ENCODE measurements at regions not wholly inside any gene's neighbourhood (a gene's known extent, or its start where the extent isn't known, plus 50 kb on each side); places are given as distances from the start of the nearest gene placed in this dataset.
A peak's percentile ranks its signal among the peaks of the same experiment; 100 is the strongest.

DNA sequence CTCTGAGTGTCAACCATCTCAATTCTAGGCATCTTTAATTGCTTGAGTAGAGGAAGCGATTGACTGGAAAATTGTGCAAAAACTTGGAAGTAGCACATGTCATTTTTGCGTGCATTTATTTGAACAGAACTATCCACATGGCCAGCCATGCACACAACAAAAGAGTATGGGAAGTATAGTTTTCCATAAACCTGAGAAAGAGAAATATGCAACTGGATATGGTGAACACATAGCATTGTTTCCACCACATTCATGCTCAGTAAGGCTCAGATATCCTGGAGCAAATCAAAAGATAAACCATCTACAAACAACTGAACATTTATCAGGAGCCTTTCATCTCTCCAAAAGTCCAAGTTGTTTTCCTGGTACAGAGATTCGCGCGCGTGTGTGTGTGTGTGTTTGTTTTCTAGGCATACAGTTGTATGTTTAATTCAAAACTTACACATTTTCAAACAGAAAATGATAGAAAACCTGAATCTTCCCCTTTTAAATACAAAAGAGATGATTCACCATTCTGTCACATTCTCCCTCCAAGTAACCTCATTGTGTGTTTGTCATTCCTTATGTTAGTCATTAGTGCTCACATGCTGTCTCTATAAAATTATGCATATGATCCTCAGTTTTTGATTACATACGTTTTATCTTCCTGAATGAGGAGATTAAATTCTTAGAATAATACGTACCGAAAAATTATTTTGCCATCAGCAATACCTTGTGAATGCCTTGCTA lies 780.4 kb upstream of the NRXN1 start:
- Histone ChIP-seq H3K9ac (ENCODE audit: low read length) (no peak overlapping the region), H3K4me3 (ENCODE audit: low read length) (no peak overlapping the region), H3K27ac (ENCODE audit: low read length) (no peak overlapping the region), H3K27me3 (replicated peaks; ENCODE audit: insufficient read depth, low read length) (no peaks in the 10 kb centered on the region), H3K4me2 (ENCODE audit: low read depth, low read length) (no peak overlapping the region), H3K79me2 (ENCODE audit: low read length) (no peaks in the 10 kb centered on the region), H3F3A (ENCODE audit: insufficient read depth, low read length) (no peaks in the 10 kb centered on the region), H2AFZ (ENCODE audit: low read length) (no peak overlapping the region), H3K36me3 (replicated peaks; ENCODE audit: insufficient read depth, low read length) (no peaks in the 10 kb centered on the region), H3K4me1 (ENCODE audit: low read length) (no peaks in the 10 kb centered on the region), H4K20me1 (ENCODE audit: insufficient read depth, low read length) (no peaks in the 10 kb centered on the region), H3K9me2 (replicated peaks; ENCODE audit: insufficient read depth, low read length) (no peaks in the 10 kb centered on the region), H3K9me3 (replicated peaks; ENCODE audit: insufficient read depth, low read length) (no peaks in the 10 kb centered on the region)
- no peak for DNase-seq
- TF ChIP-seq EZH2 (optimal IDR thresholded peaks at IDR 0.05; ENCODE audit: low read depth, low read length), result no peak

DNA sequence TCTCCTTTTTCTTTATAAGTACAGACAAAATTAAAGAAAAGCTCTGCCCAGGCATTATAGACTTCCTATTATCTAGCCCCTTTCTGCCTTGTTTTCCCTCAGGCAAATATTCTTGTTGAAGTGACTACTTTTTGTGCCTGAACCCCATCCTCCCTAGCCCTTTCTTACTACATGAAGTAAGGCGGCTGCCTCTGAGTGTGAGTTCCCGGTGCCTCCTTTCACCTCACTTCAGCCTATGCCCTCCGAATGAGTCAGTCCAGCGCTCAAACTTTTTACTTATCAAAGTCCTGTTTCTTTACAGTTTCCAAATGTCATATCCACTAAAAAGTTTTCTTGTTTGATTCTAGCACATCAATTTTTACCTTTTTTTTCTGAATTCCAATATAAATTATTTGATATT lies 778.3 kb upstream of the NRXN1 start:
- Histone ChIP-seq H3K27me3 (replicated peaks; ENCODE audit: insufficient read depth, low read length) (no peaks in the 10 kb centered on the region), H3K9ac (ENCODE audit: low read length) (no peak overlapping the region), H3K4me2 (ENCODE audit: low read depth, low read length) (no peak overlapping the region), H3K9me2 (replicated peaks; ENCODE audit: insufficient read depth, low read length) (no peaks in the 10 kb centered on the region), H2AFZ (ENCODE audit: low read length) (no peak overlapping the region), H3K36me3 (replicated peaks; ENCODE audit: insufficient read depth, low read length) (no peaks in the 10 kb centered on the region), H3K9me3 (replicated peaks; ENCODE audit: insufficient read depth, low read length) (no peaks in the 10 kb centered on the region), H4K20me1 (ENCODE audit: insufficient read depth, low read length) (no peaks in the 10 kb centered on the region), H3K27ac (ENCODE audit: low read length) (no peak overlapping the region), H3F3A (ENCODE audit: insufficient read depth, low read length) (no peaks in the 10 kb centered on the region), H3K4me3 (ENCODE audit: low read length) (no peak overlapping the region), H3K4me1 (ENCODE audit: low read length) (no peaks in the 10 kb centered on the region), H3K79me2 (ENCODE audit: low read length) (no peaks in the 10 kb centered on the region)
- TF ChIP-seq, protein P1, sequence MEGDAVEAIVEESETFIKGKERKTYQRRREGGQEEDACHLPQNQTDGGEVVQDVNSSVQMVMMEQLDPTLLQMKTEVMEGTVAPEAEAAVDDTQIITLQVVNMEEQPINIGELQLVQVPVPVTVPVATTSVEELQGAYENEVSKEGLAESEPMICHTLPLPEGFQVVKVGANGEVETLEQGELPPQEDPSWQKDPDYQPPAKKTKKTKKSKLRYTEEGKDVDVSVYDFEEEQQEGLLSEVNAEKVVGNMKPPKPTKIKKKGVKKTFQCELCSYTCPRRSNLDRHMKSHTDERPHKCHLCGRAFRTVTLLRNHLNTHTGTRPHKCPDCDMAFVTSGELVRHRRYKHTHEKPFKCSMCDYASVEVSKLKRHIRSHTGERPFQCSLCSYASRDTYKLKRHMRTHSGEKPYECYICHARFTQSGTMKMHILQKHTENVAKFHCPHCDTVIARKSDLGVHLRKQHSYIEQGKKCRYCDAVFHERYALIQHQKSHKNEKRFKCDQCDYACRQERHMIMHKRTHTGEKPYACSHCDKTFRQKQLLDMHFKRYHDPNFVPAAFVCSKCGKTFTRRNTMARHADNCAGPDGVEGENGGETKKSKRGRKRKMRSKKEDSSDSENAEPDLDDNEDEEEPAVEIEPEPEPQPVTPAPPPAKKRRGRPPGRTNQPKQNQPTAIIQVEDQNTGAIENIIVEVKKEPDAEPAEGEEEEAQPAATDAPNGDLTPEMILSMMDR (IDR thresholded peaks at IDR 0.05; ENCODE audit: low read length), result no peak
- TF ChIP-seq EZH2 (optimal IDR thresholded peaks at IDR 0.05; ENCODE audit: low read depth, low read length) (no peak), EZH2phosphoT487 (IDR thresholded peaks at IDR 0.05; ENCODE audit: low read length) (no peak)
- no peak for DNase-seq

DNA sequence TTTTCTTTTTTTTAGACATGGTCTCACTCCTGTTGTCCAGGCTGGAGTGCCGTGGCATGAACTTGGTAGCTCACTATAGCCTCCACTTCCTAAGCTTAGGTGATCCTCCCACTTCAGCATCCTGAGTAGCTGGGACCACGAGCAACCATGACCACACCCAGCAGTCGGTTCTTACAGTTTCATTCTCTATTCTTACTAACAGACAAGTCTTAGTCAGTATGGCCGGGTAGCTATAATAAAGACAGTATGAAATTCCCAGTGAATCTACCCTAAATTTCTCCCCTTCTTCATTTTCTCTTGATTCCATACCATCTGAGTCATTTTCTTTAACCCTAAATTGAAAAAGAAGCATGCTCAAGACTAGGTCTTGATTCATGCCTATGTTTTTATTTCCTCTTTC lies 775.3 kb upstream of the NRXN1 start:
- no peak overlapping the region for H3K4me2 ChIP-seq (ENCODE audit: low read depth, low read length)
- H2AFZ ChIP-seq (ENCODE audit: low read length), result no peak overlapping the region
- no peak overlapping the region for H3K4me3 ChIP-seq (ENCODE audit: low read length)
- H3K36me3 ChIP-seq (replicated peaks; ENCODE audit: insufficient read depth, low read length), result no peaks in the 10 kb centered on the region
- H3F3A ChIP-seq (ENCODE audit: insufficient read depth, low read length), result no peaks in the 10 kb centered on the region
- no peaks in the 10 kb centered on the region for H3K9me3 ChIP-seq (replicated peaks; ENCODE audit: insufficient read depth, low read length)
- H3K27ac ChIP-seq (ENCODE audit: low read length), result no peak overlapping the region
- no peak overlapping the region for H3K9ac ChIP-seq (ENCODE audit: low read length)
- H3K4me1 ChIP-seq (ENCODE audit: low read length), result no peaks in the 10 kb centered on the region
- no peaks in the 10 kb centered on the region for H4K20me1 ChIP-seq (ENCODE audit: insufficient read depth, low read length)
- TF ChIP-seq EZH2 (optimal IDR thresholded peaks at IDR 0.05; ENCODE audit: low read depth, low read length) (no peak), EZH2phosphoT487 (IDR thresholded peaks at IDR 0.05; ENCODE audit: low read length) (no peak)
- TF ChIP-seq, protein P1 (IDR thresholded peaks at IDR 0.05; ENCODE audit: low read length), result no peak
- no peak for DNase-seq
- H3K79me2 ChIP-seq (ENCODE audit: low read length), result no peaks in the 10 kb centered on the region
- no peaks in the 10 kb centered on the region for H3K9me2 ChIP-seq (replicated peaks; ENCODE audit: insufficient read depth, low read length)
- no peaks in the 10 kb centered on the region for H3K27me3 ChIP-seq (replicated peaks; ENCODE audit: insufficient read depth, low read length)

DNA sequence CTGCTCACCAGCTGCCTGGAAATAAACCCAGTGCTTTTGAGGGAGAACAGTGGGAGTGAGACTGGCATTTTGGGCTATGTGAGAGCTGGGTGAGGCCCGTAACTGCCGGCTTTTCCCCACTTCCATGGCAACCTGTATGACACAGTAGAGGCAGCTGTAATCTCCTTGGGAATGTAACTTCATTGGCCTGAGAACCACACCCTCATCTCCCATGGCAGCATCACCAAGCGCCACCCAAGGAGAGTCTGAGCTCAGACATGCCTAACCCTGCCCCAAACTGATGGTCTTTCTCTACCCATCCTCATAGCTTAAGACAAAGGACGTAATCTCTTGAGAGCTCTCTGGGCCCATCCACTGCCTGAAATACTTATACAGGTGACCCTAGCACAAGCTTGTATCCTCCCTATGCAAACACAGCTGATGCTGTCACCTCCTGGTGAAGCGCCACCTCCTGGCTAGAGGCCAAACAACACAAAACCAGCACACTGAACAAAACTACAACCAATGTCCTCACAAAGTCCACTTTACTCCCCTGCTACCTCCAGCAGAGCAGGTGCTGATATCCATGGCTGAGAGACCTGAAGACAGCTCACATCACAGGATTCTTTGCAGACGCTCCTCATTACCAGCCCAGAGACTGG lies 763.4 kb upstream of the NRXN1 start:
- H3K9me2 ChIP-seq (replicated peaks; ENCODE audit: insufficient read depth, low read length), result no peaks in the 10 kb centered on the region
- no peak overlapping the region for H2AFZ ChIP-seq (ENCODE audit: low read length)
- no peak overlapping the region for H3K4me2 ChIP-seq (ENCODE audit: low read depth, low read length)
- H3K4me1 ChIP-seq (ENCODE audit: low read length), result no peaks in the 10 kb centered on the region
- no peaks in the 10 kb centered on the region for H3K27me3 ChIP-seq (replicated peaks; ENCODE audit: insufficient read depth, low read length)
- H4K20me1 ChIP-seq (ENCODE audit: insufficient read depth, low read length), result no peaks in the 10 kb centered on the region
- no peak overlapping the region for H3K4me3 ChIP-seq (ENCODE audit: low read length)
- no peaks in the 10 kb centered on the region for H3K9me3 ChIP-seq (replicated peaks; ENCODE audit: insufficient read depth, low read length)
- no peak overlapping the region for H3K9ac ChIP-seq (ENCODE audit: low read length)
- no peak for DNase-seq
- no peaks in the 10 kb centered on the region for H3K36me3 ChIP-seq (replicated peaks; ENCODE audit: insufficient read depth, low read length)
- H3K27ac ChIP-seq (ENCODE audit: low read length), result no peak overlapping the region
- H3F3A ChIP-seq (ENCODE audit: insufficient read depth, low read length), result no peaks in the 10 kb centered on the region
- no peaks in the 10 kb centered on the region for H3K79me2 ChIP-seq (ENCODE audit: low read length)
- TF ChIP-seq EZH2 (optimal IDR thresholded peaks at IDR 0.05; ENCODE audit: low read depth, low read length) (no peak), EZH2phosphoT487 (IDR thresholded peaks at IDR 0.05; ENCODE audit: low read length) (no peak)
- TF ChIP-seq, protein P1 (IDR thresholded peaks at IDR 0.05; ENCODE audit: low read length), result peak; percentile 38
